Anterior cingulate cortex (tissue), 58 donors: ENCODE measurements at regions not wholly inside any gene's neighbourhood (a gene's known extent, or its start where the extent isn't known, plus 50 kb on each side); places are given as distances from the start of the nearest gene placed in this dataset.
"Not testable (repeated sequence)": the region's sequence is repeated elsewhere in the genome, so short reads cannot be mapped to it uniquely, and the experiment has no call there.

ENCODE experiments used
- DNase-seq, 58 donors: peaks; one replicate each; lab custom pipeline; 2025; lab: John Stamatoyannopoulos, UW

DNA sequence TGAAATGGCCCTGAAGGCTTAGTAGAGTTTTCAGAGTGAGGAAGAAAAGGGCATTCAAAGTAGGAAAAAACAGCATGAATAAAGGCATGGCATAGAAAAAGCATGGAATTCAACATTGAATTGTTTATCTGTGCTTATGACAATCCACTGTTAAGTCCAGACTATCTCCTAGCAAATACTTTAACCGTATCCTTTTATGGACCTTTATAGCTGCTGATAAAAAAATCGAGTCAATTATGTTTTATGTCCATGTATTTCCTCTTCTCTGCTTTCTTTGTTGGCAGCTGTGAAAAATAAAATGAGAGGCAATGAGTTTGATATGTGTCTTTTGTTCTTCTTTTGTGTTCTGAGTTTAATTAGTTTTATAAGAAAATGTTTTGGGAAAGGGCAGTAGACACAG, 70.4 kb downstream of the TDRD15 start:
- DNase-seq: no peak

GRCh38 chr2:21194858-21195271, 71.1 kb downstream of the TDRD15 start:
- peak in 4 of 58 donors; percentile 0 to 19 (median 4) for DNase-seq

DNA sequence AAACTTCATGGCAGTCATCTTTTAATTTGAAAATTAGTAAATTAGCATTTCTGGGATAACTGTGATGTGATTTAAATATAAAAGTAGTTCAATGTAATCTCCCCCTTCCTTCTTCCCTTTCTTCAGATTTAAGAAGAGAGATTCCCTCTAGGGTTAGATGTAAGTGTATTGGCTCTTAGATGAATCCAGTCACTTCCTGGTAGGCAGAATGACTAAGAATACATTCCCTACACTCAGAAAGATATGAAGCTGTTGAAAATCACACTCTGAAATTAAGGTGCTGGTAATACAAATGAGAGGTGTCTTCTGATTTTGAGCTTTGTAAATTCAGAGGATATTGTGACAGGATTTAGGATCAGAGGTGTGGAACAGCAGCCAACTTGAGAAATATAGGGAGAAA, 71.6 kb downstream of the TDRD15 start:
- no peak for DNase-seq

DNA sequence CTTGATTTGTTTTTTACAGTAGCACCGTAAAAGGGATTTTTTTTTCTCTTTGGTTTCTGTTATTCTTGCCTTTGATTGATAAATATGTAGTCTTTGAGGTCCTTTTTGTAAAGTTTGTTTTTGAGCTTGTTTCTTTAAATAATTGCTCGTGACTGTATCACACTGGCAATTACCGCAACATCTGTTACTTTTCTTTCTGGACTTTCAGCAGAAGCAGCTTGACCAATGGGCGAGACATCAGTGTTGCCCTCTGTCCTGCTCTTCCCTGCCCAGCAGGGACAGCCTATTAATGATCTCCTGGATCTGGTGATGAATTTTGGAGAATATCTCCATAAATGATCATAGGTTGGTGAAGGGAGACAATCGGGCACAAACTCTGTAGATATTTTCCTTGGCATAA, 74.9 kb downstream of the TDRD15 start:
- DNase-seq: no peak

DNA sequence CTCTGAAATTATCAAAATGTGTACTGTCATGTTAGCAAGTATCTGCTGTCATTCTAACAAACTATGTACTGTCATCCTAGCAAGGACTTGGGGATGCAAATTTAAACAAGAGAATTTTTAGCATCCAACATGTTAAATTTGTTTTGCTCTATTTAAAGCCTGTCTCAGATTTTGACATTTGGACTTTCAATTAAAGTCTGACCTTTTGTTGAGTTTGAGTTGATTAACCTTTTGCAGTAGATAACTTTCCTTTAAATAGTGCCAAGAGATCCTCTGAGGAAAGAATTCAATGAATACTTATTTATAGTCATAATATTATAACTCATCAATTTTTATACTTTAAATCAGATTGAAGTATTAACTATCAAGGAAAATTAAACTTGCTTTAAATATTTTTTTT, 80.2 kb downstream of the TDRD15 start:
- DNase-seq: no peak

GRCh38 chr2:21214085-21214484, 90.3 kb downstream of the TDRD15 start:
- not testable (repeated sequence) for DNase-seq

- DNase-seq: no peak
Measured at GRCh38 chr2:21217442-21217841, 93.7 kb downstream of the TDRD15 start.

DNA sequence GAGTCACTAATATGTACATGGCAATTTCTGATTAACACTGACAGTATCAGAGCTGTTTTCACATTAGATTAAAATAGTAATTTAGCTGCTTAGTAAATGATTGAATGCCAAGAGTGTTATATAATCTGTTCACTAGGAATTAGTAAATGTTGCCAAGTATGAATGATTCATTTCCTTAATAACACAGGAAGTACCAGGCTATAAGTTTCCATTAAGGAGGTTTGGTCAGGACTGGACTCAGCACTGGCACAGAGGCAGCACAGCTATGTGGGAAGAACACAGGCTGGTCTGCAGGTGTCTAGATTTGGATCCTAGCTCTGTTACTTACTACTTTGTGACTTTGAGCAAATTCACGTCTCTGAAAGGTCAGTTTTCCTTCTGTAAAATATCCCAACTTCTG, 97.2 kb downstream of the TDRD15 start:
- no peak for DNase-seq

- no peak for DNase-seq
Measured at GRCh38 chr2:21223618-21224017, 99.8 kb downstream of the TDRD15 start.

DNA sequence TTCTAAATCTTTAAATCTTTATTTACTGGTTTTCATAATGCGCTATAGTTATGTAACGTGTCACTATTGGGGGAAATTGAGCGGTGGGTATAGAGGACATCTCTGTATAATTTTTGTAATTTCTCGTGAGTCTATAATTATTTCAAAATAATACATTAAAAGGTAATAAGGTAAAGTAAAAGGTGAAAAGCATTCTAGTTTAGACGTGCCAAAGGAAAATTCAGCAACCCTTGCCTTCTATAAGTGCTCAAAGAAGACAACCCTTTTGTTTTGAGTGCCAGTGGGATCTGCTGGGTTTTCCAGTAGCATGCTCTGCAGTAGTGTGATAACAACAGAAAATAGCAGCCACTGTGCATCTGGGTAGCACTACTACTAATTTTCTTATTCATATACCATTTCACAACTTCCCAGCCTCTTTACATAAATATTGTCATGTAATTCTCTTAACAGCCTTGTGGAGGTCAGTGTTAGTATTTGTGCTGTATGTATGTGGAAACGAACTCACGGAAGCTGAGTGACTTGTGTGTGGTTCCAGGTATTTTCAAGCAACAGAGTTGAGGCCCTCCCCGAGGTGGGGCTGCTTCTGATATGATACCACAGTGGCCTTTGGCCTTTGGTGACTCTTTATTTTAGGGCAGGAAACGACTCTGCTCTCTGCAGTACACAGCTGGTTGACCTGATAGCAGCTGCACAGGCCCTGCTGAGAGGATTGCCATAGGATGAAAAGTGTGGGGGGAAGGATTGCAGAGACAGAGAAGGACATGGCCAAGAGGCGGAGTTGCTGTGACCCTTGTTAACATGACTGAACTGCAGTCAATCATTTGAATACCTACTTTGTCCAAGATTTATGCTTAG, 104.5 kb downstream of the TDRD15 start:
- DNase-seq: no peak

DNA sequence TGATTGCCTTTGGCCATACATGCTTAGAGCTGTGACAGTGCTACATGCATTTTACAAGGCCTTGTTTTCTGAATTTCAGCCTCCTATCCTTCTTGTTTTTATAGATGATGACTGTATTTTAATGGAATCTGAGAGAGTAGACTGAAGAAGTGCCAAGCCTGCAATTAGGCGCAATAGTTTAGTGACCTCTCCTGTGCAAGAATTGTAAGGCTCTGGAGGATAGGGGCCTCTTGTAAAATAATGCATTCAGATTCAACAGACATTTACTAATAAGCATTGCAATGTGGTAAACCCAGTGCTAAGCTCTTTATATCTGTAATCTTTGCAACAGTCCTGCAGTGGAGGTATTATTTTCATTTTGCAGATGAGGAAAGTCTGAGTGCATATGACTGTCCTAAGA, 105.5 kb downstream of the TDRD15 start:
- no peak for DNase-seq

- no peak for DNase-seq
Measured at GRCh38 chr2:21230140-21230539, 106.4 kb downstream of the TDRD15 start.

- DNase-seq: no peak
Measured at GRCh38 chr2:21231985-21232384, 108.2 kb downstream of the TDRD15 start.

DNA sequence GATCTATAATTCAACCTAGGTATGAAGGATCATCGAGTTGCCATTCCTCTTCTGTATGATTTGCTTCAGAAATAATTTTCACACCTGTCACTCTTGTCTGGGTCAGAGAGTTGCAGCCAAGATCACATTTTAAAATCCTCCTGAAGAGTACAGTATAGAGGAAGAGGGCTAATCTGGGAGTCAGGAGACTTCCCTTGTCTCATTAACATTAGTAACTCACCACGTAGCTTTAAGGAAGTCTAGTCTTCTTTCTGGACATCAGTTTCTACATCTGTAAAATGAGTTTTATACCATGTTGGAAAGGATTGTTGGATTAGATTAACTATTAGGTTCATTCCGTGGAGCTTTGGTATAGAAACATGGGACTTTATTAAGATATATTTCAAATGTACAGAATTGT, 109.4 kb downstream of the TDRD15 start:
- DNase-seq: no peak

DNA sequence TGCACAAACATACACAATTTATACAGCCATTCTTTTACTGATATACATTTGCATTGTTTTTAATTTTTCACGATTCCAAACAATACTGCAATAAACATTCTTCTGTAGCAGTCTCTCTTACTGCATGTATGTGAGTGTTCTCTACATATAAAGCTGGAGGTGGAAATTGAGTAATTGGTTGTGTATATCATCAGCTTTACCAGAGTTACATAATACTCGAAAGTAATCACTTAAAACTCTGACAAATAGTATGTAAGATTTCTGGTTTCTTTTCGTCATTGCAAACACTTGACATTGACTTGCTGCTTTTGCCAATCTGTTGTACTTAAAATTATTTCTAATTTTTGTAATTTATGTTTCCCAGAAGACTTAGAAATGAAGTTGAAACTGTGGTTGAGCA, 110.2 kb downstream of the TDRD15 start:
- no peak for DNase-seq

GRCh38 chr2:21234464-21235120, 110.8 kb downstream of the TDRD15 start:
- no peak for DNase-seq

DNA sequence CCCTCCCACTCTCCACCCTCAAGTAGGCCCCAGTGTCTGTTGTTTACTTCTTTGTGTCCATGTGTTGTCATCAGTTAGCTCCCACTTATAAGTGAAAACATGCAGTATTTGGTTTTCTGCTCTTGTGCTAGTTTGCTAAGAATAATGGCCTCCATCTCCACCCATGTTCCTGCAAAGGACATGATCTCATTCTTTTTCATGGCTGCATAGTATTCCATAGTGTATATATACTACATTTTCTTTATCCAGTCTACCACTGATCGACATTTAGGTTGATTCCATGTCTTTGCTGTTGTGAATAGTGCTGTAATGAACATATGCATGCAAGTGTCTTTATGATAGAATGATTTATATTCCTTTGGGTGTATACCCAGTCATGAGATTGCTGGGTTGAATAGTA, 116.0 kb downstream of the TDRD15 start:
- not testable (repeated sequence) for DNase-seq

DNA sequence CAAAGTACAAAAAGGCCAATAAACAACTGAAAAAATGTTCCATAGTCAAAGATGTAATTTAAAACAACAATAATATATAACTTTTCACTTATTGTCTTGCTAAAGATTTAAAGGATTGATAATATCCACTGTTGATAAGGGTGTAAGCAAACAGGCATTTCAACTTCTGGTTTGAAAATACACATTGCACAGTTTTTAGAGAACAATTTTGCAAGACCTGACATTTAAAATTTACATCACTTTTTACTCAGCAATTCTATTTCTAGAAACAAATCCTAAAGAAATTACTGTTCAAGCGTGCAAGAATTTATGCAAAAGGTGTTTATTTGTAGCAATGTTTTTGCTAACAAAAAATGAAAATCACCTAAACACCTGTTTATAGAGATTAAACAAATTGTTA, 120.4 kb downstream of the TDRD15 start:
- no peak for DNase-seq

GRCh38 chr2:21245565-21245964, 121.8 kb downstream of the TDRD15 start:
- no peak for DNase-seq

- no peak for DNase-seq
Measured at GRCh38 chr2:21249367-21249766, 125.6 kb downstream of the TDRD15 start.

DNA sequence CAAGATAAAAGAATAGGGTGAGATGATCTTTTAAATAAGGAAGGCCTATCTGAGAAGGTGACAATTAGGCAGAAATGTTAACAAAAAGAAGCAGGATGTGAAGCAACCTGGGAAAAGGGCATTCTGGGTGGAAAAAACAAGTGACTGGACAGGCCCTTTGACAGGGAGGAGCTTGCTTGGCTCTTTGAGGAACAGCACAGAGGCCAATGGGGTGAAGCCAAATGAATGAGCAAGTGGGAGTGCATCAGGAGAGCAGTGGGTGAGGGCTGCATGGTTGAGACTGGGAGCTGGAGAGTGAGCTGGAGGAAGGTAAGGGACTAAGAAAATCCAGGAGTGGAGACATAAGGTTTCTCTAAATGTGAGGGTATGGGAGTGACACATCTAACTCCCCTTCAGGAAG, 126.9 kb downstream of the TDRD15 start:
- DNase-seq: no peak
